H1 (cell line): ENCODE measurements at regions not wholly inside any gene's neighbourhood (a gene's known extent, or its start where the extent isn't known, plus 50 kb on each side); places are given as distances from the start of the nearest gene placed in this dataset.
"Not testable (repeated sequence)": the region's sequence is repeated elsewhere in the genome, so short reads cannot be mapped to it uniquely, and the experiment has no call there.

ENCODE experiments used
- CTCF ChIA-PET: fragments of 300-600 bp; sonication (Branson Sonifier 250); formaldehyde crosslinking; loops from one replicate; lab custom pipeline; 2021; ENCODE audit not compliant: partially characterized antibody; lab: Charles Lee
- POLR2A ChIA-PET: fragments of 300-600 bp; sonication (Branson Sonifier 250); formaldehyde crosslinking; loops from one replicate; lab custom pipeline; 2021; ENCODE audit warnings: inconsistent platforms; ENCODE audit not compliant: partially characterized antibody; lab: Charles Lee
- DNase-seq, 2 experiments: peaks; one replicate each; pipeline versions ENCODE4 v3.0.0 to v3.0.0-alpha.2; 2010 to 2022; ENCODE audit warnings: low spot score in 2 of 2, low read depth in 1 of 2, mixed read lengths in 1 of 2
- FAIRE-seq: peaks from 2 replicates; lab custom pipeline; 2011; peaks lifted over from hg19 to GRCh38; lab: Jason Lieb, UNC
- H2AFZ ChIP-seq: 2 replicates; pipeline ENCODE4 v1.8.1; 2012; ENCODE audit warnings: low read length, inconsistent platforms
- H2AK5ac ChIP-seq: 2 replicates; pipeline ENCODE4 v1.6.1; 2013; ENCODE audit warnings: low read depth, low read length
- H2BK120ac ChIP-seq: replicated peaks from 2 replicates; pipeline ENCODE3; 2013; ENCODE audit warnings: low read depth, low read length, inconsistent platforms
- H2BK12ac ChIP-seq: 2 replicates; pipeline ENCODE4 v1.6.1; 2013; ENCODE audit warnings: low read depth, low read length
- H2BK15ac ChIP-seq: 2 replicates; pipeline ENCODE4 v1.6.1; 2013; ENCODE audit warnings: low read length
- H2BK20ac ChIP-seq: 2 replicates; pipeline ENCODE4 v1.6.1; 2013; ENCODE audit warnings: low read length
- H2BK5ac ChIP-seq: 2 replicates; pipeline ENCODE4 v1.6.1; 2013; ENCODE audit warnings: low read depth, low read length
- H3K14ac ChIP-seq: 2 replicates; pipeline ENCODE4 v1.6.1; 2013; ENCODE audit warnings: inconsistent platforms; ENCODE audit not compliant: insufficient read length
- H3K18ac ChIP-seq: 2 replicates; pipeline ENCODE4 v1.6.1; 2013; ENCODE audit warnings: low read length; ENCODE audit errors: extremely low read depth
- H3K23ac ChIP-seq: 2 replicates; pipeline ENCODE4 v1.6.1; 2013; ENCODE audit warnings: inconsistent platforms; ENCODE audit not compliant: insufficient read length
- H3K23me2 ChIP-seq: 2 replicates; pipeline ENCODE4 v1.6.1; 2013; ENCODE audit warnings: low read depth, low read length
- H3K27ac ChIP-seq: 2 replicates; pipeline ENCODE4 v1.6.1; 2011; ENCODE audit warnings: low read depth, low read length, inconsistent platforms
- H3K27me3 ChIP-seq, 4 experiments: replicated peaks in 1 of 4; 1 replicate in 1 of 4; 2 replicates in 3 of 4; pipeline versions ENCODE4 v1.6.1 to v1.8.1; 2011 to 2013; ENCODE audit warnings: low read length in 3 of 4, mild to moderate bottlenecking in 3 of 4, inconsistent platforms in 2 of 4, mixed read lengths in 2 of 4, moderate library complexity in 1 of 4; ENCODE audit not compliant: control insufficient read depth in 3 of 4, insufficient read depth in 3 of 4; ENCODE audit errors: extremely low read depth in 1 of 4
- H3K36me3 ChIP-seq, 4 experiments: 2 replicates each; pipeline versions ENCODE4 v1.6.1 to v1.8.1; 2011 to 2013; ENCODE audit warnings: mild to moderate bottlenecking in 4 of 4, low read length in 3 of 4, moderate library complexity in 2 of 4, control low read depth in 1 of 4, inconsistent platforms in 1 of 4; ENCODE audit not compliant: insufficient read depth in 4 of 4, control insufficient read depth in 2 of 4
- H3K4ac ChIP-seq: replicated peaks from 2 replicates; pipeline ENCODE3; 2013; ENCODE audit warnings: low read length, low read depth, mixed read lengths, inconsistent platforms; ENCODE audit not compliant: insufficient read length
- H3K4me1 ChIP-seq, 4 experiments: replicated peaks in 1 of 4; 1 replicate in 1 of 4; 2 replicates in 3 of 4; pipeline versions ENCODE4 v1.6.1 to v1.8.1; 2011 to 2013; ENCODE audit warnings: low read length in 3 of 4, inconsistent platforms in 2 of 4, mixed read lengths in 1 of 4; ENCODE audit not compliant: insufficient read depth in 4 of 4, control insufficient read depth in 3 of 4
- H3K4me2 ChIP-seq, 2 experiments: 2 replicates each; pipeline versions ENCODE4 v1.6.1 to v1.8.1; 2011 to 2013; ENCODE audit warnings: low read depth in 2 of 2, low read length in 2 of 2, control low read depth in 1 of 2, inconsistent platforms in 1 of 2, mild to moderate bottlenecking in 1 of 2; ENCODE audit not compliant: insufficient read depth in 1 of 2
- H3K4me3 ChIP-seq, 4 experiments: fragments of 200-600, 300-600 bp in 1 of 4; sonication (generic), shearing (Covaris generic), sonication (Bioruptor Twin) in 1 of 4; 2 replicates each; pipeline versions ENCODE4 v1.5.1 to v1.8.1; 2011 to 2016; ENCODE audit warnings: low read length in 4 of 4, low read depth in 3 of 4, control low read depth in 2 of 4, inconsistent platforms in 2 of 4, mild to moderate bottlenecking in 2 of 4, mixed read lengths in 1 of 4, moderate library complexity in 1 of 4; ENCODE audit not compliant: insufficient read depth in 2 of 4; ENCODE audit errors: extremely low read depth in 1 of 4
- H3K56ac ChIP-seq: replicated peaks from 2 replicates; pipeline ENCODE3; 2013; ENCODE audit warnings: low read depth, mild to moderate bottlenecking, mixed read lengths, low read length, inconsistent platforms; ENCODE audit not compliant: insufficient read length
- H3K79me1 ChIP-seq: 2 replicates; pipeline ENCODE4 v1.6.1; 2013; ENCODE audit warnings: low read depth, low read length, control low read depth
- H3K79me2 ChIP-seq, 2 experiments: 2 replicates each; pipeline versions ENCODE4 v1.6.1 to v1.8.1; 2012 to 2013; ENCODE audit warnings: low read length in 2 of 2, mild to moderate bottlenecking in 2 of 2, inconsistent platforms in 1 of 2; ENCODE audit not compliant: insufficient read depth in 2 of 2, control insufficient read depth in 1 of 2
- H3K9ac ChIP-seq, 4 experiments: replicated peaks in 1 of 4; 1 replicate in 1 of 4; 2 replicates in 3 of 4; pipeline versions ENCODE4 v1.6.1 to v1.8.1; 2011 to 2013; ENCODE audit warnings: low read depth in 3 of 4, low read length in 3 of 4, control low read depth in 2 of 4, mild to moderate bottlenecking in 2 of 4, moderate library complexity in 2 of 4, inconsistent platforms in 1 of 4; ENCODE audit errors: extremely low read depth in 1 of 4
- H3K9me3 ChIP-seq, 2 experiments: 2 replicates each; pipeline versions ENCODE4 v1.6.1 to v1.8.1; 2012 to 2013; ENCODE audit warnings: mild to moderate bottlenecking in 2 of 2, moderate library complexity in 2 of 2, control low read depth in 1 of 2, inconsistent platforms in 1 of 2, low read depth in 1 of 2, low read length in 1 of 2, mixed read lengths in 1 of 2; ENCODE audit not compliant: insufficient read depth in 2 of 2
- H4K20me1 ChIP-seq, 2 experiments: replicated peaks in 1 of 2; 2 replicates each; pipeline versions ENCODE3 to v1.8.1; 2011 to 2013; ENCODE audit warnings: inconsistent platforms in 2 of 2, low read length in 2 of 2, mild to moderate bottlenecking in 1 of 2; ENCODE audit not compliant: insufficient read depth in 2 of 2, control insufficient read depth in 1 of 2
- H4K5ac ChIP-seq: 2 replicates; pipeline ENCODE4 v1.6.1; 2013; ENCODE audit warnings: low read length, low read depth, mixed read lengths, inconsistent platforms; ENCODE audit not compliant: insufficient read length
- H4K8ac ChIP-seq: 2 replicates; pipeline ENCODE4 v1.8.0; 2013; ENCODE audit warnings: mild to moderate bottlenecking, moderate library complexity, low read length, inconsistent platforms; ENCODE audit not compliant: insufficient read depth; ENCODE audit errors: extremely low read depth
- H4K91ac ChIP-seq: replicated peaks from 2 replicates; pipeline ENCODE3; 2013; ENCODE audit warnings: low read length, mixed read lengths, inconsistent platforms; ENCODE audit not compliant: insufficient read length
- WGBS, 2 experiments: shearing (Covaris generic) in 1 of 2; methylation state at CpG; one replicate each; pipeline versions ENCODE4 v1.1.6 to v1.1.7; 2013 to 2015; ENCODE audit warnings: low lambda C conversion rate in 2 of 2, mixed read lengths in 2 of 2, inconsistent platforms in 1 of 2, low coverage in 1 of 2, missing lambda C conversion rate in 1 of 2; ENCODE audit not compliant: insufficient replicate concordance in 2 of 2, insufficient coverage in 1 of 2, insufficient read length in 1 of 2; ENCODE audit errors: extremely low coverage in 1 of 2, missing lambda C conversion rate in 1 of 2; 5-methylcytosine and 5-hydroxymethylcytosine counted together

- 97% methylated on average over 28 of the region's 29 CpGs; no CpG with 5 or more reads in 1 of the 2 experiments for WGBS, 2 experiments
- H2BK120ac ChIP-seq, H2BK20ac ChIP-seq, H3K27ac ChIP-seq, H3K23me2 ChIP-seq, H3K4me3 ChIP-seq, H3K79me1 ChIP-seq, H3K4ac ChIP-seq, H3K9ac ChIP-seq, H4K20me1 ChIP-seq, H3K27me3 ChIP-seq, H2BK5ac ChIP-seq, H3K79me2 ChIP-seq, H4K8ac ChIP-seq, H3K23ac ChIP-seq, H3K4me1 ChIP-seq, H4K91ac ChIP-seq, H2BK12ac ChIP-seq, H3K14ac ChIP-seq, POLR2A ChIA-PET, H2AK5ac ChIP-seq, H3K9me3 ChIP-seq, H2BK15ac ChIP-seq, H3K36me3 ChIP-seq, H3K4me2 ChIP-seq, H3K56ac ChIP-seq, H2AFZ ChIP-seq, FAIRE-seq, H3K18ac ChIP-seq, H4K5ac ChIP-seq, DNase-seq: not testable (repeated sequence)
- CTCF ChIA-PET, result interaction anchor here (0.8 kb wide), 1 partner anchor 18 kb away, joined by 3 read pairs; no protein-coding TSS in a partner anchor
Measured at GRCh38 chr3:125903780-125904455, 65.1 kb upstream of the ROPN1B start.

GRCh38 chr3:125907279-125907678 is 61.7 kb upstream of the ROPN1B start:
- H2BK15ac ChIP-seq, H4K5ac ChIP-seq, H2BK20ac ChIP-seq, H3K4me1 ChIP-seq, H2BK5ac ChIP-seq, H3K18ac ChIP-seq, H3K23me2 ChIP-seq, H3K23ac ChIP-seq, H3K79me2 ChIP-seq, H2AFZ ChIP-seq, H4K91ac ChIP-seq, H2BK12ac ChIP-seq, H4K20me1 ChIP-seq, H3K4me2 ChIP-seq, H4K8ac ChIP-seq, H3K79me1 ChIP-seq, H3K4ac ChIP-seq, H3K4me3 ChIP-seq, CTCF ChIA-PET, H2BK120ac ChIP-seq, H2AK5ac ChIP-seq, H3K36me3 ChIP-seq, DNase-seq, H3K9ac ChIP-seq, H3K9me3 ChIP-seq, H3K14ac ChIP-seq, H3K27ac ChIP-seq, H3K56ac ChIP-seq, POLR2A ChIA-PET, H3K27me3 ChIP-seq, FAIRE-seq: not testable (repeated sequence)
- WGBS, 2 experiments, result 88% methylated on average over 5 of the region's 5 CpGs; no CpG with 5 or more reads in 1 of the 2 experiments
